HEK293 (cell line): ENCODE measurements at regions not wholly inside any gene's neighbourhood (a gene's known extent, or its start where the extent isn't known, plus 50 kb on each side); places are given as distances from the start of the nearest gene placed in this dataset.

ENCODE experiments used
- CTCF ChIP-seq: fragments of 450-650 bp; formaldehyde crosslinking; IDR thresholded peaks from 2 replicates; pipeline ENCODE4 v1.5.1; 2016; ENCODE audit warnings: missing biosample characterization, missing genetic modification characterization
- SP3 ChIP-seq: fragments of 450-650 bp; formaldehyde crosslinking; IDR thresholded peaks from 2 replicates; pipeline ENCODE4 v1.5.1; 2016; ENCODE audit warnings: missing biosample characterization, missing genetic modification characterization
- WT1 ChIP-seq: fragments of 450-650 bp; formaldehyde crosslinking; IDR thresholded peaks from 2 replicates; pipeline ENCODE4 v1.5.1; 2016; ENCODE audit warnings: missing biosample characterization, missing genetic modification characterization
- ZNF121 ChIP-seq: fragments of 450-650 bp; formaldehyde crosslinking; IDR thresholded peaks from 2 replicates; pipeline ENCODE4 v1.5.1; 2016; ENCODE audit warnings: missing biosample characterization, missing genetic modification characterization
- ZNF280C ChIP-seq: fragments of 450-650 bp; formaldehyde crosslinking; IDR thresholded peaks from 2 replicates; pipeline ENCODE4 v1.5.1; 2016; ENCODE audit warnings: missing biosample characterization, missing genetic modification characterization
- ZNF585B ChIP-seq: fragments of 450-650 bp; formaldehyde crosslinking; IDR thresholded peaks from 2 replicates; pipeline ENCODE4 v1.5.1; 2016; ENCODE audit warnings: missing biosample characterization, missing genetic modification characterization

DNA sequence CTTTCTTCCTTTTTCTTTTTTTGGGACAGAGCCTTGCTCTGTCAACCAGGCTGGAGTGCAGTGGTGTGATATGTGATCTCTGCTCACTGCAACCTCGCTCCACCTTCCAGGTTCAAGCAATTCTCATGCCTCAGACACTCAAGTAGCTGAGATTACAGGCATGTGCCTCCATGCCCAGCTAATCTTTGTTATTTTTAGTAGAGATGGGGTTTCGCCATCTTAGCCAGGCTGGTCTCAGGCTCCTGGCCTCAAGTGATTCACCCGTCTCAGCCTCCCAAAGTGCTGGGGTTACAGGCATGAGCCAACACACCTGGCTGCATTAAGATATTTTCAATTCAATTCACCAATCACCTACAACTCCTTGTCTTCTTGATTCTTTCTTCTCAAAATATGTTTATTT lies 1046.5 kb downstream of the GALC start:
- TF ChIP-seq ZNF280C (tag by site-specific recombination) (no peak), ZNF585B (tag by site-specific recombination) (no peak), SP3 (no peak), CTCF (tag by site-specific recombination) (no peak), ZNF121 (tag by site-specific recombination) (no peak), WT1 (no peak)
